Anterior cingulate cortex (tissue), 58 donors: ENCODE measurements at regions not wholly inside any gene's neighbourhood (a gene's known extent, or its start where the extent isn't known, plus 50 kb on each side); places are given as distances from the start of the nearest gene placed in this dataset.
"Not testable (repeated sequence)": the region's sequence is repeated elsewhere in the genome, so short reads cannot be mapped to it uniquely, and the experiment has no call there.

Source experiments
- DNase-seq, 58 donors: peaks; one replicate each; lab custom pipeline; 2025; lab: John Stamatoyannopoulos, UW

DNA sequence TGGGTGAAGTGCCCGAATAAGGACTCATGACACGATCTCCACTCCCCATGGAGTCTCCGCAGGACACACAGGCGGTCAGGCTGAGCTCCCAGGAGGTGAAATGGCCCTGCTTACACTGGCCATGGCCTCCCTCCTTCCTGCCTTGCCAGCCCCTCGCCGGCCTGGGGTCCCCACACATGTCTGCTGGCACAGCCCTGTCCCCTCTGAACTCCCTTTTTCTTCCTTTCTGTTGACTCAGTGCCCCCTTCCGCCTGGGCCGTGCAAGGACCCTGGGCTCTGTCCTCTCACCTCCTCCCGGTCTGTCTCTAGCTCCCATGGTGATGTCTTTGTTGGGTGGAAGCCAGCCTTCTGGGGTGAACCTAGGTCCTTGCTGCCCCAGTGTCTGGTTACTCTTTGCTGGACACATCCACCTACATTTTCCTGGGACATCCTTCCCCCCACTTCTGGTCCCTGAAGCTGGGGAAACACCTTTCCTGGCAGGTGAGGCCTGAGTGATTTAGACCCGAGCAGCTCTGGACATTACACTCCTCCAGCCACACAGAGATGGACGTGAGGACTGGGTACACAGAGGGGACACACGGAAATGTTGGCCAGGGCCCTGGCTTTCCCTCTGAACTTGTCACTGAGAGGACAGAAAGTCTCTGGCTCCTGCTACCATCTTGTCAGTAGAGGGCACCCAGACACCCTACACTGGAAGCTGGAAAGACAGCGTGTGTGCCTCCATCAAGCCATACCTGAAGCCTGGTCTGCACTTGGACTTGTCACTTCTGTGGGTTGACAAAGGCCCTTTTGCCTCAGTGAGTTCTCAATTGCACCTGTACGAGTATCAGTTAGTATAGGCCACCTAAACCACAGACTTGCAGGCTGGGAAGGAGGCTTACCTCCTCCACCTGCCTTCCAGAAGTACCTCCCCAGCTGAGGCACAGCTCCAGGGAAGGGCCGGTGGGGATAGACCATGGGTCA is 864.3 kb downstream of the TBC1D22A start:
- peak in 2 of 58 donors; percentile 10 to 11 for DNase-seq

DNA sequence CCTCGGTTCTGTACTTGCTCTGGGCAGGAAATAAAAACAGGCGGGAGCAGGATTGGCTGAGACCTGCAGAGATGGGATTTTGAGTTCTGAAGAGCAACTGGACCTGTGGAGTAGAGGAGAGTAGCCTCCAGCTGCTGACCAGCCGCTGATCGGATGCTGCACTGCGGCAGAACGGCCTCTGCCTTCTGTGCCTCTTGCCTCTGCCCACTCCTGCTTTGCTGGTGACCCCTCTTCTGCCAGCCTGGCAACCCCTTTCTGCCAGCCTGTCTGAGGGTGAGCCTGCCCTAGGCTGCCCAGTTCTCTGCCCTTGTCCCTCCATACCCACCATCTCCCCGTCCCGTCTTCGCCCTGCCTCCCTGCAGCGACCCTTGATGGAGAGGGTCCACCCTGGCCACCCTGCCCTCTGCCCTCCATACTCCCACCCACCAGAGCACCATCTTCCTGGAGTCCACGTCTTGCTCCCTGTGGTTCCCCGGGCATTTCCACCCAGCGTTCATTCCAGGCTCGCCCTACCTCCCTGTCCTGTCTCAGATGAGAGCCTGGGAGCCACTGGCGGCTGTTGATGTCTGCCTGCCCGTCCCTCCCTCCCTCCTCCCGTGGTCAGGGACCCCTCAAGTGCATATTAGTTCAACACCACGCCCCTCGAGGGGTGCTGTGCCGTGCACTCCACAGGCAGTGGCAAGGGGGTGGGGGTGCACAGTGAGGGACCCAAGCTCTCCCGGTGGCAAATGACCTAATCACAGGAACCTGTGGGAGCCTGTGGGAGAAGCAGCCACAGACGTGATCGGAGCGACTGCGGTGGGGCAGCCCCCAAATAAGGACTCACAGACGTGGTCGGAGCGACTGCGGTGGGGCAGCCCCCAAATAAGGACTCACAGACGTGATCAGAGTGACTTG is 863.3 kb downstream of the TBC1D22A start:
- no peak for DNase-seq

DNA sequence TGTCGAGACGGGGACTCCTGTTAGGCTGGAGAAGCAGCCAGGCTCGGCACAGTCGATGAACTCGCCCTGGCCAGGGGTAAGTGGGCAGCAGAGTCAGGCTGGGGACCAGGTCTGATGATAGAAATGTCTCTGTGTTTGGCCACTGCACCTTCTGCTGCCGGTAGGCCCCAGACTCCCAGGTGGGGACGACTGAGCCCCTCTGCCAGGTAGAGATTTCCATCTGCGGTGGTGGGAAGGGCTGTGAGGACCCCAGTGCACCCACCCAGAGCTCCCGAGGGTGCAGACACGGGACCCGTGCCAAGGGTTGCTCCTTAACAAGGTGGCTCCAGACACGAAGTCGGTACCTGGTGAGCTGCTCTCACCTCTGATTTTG is 862.5 kb downstream of the TBC1D22A start:
- no peak for DNase-seq

DNA sequence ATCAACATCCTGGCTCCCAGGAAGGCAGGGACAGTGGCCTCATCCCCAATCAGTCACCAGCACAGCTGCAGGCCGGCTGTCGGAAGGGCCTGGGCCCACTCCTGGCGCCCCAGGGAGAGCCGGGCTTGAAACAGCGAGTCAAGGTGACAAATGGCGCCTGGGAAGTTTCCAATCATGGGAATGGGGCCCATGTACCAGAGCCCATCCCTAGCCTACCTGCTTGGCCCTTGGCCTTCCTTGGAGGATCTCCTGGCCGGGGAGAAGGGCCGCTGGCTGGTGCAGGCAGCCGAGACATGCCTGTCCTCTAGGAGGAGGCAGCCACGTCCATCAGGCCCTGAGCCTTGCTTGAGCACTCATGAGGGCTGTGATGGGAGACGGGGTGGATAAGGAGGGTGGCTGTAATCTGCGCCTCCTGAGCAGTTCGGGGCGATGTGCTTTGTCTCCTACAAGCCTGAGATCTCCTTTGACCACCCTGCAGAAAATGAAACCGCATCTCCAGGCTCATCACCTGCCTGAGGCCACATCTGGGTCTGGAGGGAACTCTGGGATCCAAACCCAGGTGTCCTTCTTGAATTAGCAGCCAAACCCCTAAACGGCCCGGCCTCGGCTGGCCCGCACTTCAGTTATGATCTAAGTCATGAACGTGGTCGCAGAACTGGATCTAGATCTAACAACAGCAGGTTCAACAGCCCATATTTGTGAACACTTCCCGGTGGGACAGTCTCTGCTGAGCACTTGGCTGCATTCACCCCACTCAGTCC is 862.0 kb downstream of the TBC1D22A start:
- DNase-seq: no peak

DNA sequence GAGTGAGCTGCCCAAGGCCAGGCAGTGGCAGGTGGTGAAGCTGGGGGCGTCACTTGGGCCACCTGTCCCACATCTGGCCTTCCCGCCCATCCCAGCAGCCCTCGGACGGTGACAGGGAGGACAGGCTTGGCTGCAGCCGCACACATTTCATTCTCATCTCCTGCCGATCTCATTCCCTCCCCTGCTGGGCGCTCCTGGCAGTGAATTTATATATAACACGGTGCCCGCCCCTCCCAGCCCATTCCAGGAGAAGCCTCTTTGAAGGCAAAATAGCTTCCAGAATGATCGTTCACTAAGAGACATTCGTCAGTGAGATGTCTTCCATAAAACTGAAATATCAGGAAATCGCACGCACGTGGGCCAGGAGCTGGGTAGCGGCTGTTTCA is 861.3 kb downstream of the TBC1D22A start:
- no peak for DNase-seq

DNA sequence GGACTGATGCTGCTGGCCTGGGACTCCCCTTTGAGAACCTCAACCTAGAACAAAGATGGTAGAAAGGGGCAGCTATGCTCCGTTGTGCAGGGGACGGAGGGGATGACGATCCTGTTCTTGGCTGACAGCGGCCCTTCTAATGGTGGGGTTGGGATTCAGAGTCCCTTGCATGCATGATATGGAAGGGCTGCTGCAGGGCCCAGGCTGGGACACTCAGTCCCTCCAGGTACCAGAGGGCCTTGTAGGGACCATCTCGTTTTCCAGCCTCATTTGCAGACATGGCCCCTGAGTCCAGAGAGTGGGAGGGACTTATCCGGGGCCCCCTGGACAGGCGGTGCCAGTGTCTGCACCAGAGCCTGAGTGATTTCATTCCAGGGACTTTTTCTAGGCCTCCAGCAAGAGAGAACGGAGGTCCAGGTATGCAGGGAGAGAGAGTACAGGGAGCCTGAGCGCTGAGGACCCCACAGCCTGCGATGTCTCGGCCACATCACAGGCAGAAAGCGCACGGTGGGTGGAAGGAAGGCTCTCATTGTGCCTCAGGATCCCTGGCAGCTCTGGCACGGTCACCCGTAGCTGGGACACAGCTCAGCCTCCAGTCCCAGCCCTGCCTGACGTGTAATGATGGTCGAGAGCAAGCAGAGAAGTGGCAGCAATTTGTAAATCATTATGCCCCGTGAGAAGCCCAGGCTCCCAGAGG is 860.8 kb downstream of the TBC1D22A start:
- no peak for DNase-seq

DNA sequence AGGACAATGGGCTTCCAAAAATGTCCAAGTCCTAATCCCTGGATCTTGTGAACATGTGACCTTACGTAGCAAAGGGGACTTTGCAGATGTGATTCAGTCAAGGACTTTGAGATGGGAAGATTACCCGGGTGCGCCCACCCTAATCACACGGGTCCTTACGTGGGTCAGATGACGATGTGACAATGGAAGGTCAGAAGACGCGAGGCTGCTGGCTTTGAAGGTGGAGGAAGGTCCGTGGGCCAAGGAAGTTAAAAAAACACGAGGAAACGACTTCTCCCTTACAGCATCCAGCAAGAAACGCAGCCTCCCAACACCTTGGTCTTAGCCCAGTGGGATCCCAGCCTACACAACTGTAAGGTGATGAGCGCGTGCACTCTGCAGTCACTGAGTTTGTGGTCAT is 860.1 kb downstream of the TBC1D22A start:
- DNase-seq: no peak

DNA sequence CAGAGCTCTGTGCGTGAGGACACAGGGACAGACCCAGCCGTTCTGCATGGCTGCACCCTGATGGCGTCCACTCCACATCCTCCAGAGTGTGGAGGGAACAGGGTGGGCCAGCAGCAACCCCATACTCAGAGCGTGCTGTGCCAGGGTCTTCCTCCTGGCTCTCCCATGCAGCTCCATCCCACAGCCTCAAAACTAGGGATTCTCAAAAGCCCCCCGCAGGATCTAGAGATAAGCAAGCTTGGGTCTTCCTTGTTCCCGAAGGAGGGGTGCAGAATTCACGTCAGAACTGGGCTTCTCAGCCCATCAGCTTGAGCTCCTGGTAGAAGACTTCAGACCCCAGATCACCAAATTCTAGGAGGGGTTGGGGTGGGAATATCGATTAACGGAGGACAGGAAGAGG is 858.8 kb downstream of the TBC1D22A start:
- no peak for DNase-seq

DNA sequence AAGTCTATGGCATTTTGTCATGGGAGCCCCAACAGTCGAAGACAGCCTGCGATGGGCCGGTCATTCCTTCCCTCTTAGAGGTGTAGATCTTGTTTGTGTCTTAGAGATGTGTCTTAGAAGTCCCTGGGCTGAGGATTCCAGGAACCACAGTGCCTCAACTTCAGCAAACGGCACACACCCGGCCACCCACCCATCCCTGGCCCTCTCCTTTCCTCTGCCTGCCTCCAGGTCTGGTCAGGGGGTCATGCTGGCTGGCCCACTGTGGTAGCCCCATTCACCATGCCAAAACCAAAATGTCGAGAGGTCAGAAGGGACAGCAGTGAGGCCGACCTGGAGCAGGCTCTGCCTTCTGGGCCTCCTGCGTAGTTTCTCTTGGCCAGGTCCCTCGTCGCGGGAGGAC is 857.9 kb downstream of the TBC1D22A start:
- DNase-seq: no peak

DNA sequence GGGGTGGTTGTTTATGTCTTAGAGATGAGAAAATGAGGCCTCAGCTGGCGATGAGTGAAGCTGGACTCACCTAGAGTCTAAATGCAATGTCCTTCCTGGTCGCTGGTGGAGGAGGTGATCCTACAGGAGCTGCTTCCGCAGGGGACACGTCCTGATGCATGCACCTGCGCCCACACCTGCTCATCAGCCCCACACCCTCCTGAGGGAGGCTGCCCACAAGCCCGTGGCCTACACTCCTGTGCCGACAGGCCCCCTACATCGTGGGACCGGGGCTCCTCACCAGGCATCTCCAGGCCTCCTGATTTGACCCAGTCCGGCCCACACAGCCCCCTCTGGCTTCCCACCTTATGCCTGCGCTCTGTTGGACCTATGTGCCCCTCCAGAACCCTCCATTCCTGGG is 857.2 kb downstream of the TBC1D22A start:
- DNase-seq: no peak

DNA sequence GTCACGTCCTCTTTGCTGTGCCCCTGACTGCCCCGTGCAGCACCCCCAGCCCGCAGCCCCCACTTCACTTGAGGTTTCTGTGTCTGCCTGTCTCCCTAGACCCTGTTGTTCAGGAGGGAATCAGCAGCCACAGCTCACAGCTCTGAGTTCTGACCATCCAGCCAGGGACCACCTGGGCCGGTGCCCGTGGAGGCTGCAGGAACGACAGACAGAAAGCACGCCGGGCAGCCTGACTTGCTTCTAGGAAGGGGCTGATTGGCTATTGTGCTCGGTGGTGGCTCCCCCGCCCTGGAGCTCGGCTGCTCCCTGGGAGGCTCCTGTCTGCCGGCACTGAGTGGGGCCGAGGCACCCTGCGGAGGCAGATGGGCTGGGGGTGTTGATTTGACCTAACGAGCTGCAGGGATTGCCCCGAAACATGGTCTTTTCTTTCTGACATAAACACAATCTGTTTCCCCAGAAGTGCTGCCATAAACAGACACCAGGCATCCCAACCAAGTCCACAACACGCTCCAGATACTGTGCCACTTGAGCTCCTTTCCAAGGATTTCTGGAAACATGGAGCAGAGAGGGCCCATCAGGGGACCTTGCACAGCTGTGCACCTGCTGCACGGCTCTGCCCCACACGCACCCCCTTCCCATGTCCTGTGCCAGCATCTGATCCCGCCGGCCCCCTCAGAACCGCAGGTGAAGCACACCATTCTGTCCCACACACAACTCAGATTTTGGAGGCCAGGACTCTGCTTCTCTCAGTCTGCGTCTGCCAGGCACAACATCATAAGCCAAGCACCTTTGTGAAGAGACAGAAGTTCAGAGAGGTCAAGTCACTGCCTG is 855.9 kb downstream of the TBC1D22A start:
- DNase-seq: no peak

DNA sequence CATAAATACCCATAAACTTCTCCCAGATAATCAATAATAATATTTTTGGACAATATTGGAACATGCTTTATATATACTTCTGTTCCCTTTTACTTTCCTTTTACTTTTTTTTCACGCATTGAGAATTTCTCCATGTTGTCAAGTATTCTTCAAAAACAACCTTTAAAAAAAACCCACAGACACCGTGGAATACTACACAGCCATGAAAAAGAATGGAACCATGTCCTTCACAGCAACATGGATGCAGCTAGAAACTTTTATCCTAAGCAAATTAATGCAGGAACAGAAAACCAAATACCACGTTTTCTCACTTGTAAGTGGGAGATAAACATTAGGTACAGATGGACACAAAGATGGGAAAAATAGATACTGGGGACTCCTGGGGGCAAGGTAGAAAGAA is 854.7 kb downstream of the TBC1D22A start:
- no peak for DNase-seq

DNA sequence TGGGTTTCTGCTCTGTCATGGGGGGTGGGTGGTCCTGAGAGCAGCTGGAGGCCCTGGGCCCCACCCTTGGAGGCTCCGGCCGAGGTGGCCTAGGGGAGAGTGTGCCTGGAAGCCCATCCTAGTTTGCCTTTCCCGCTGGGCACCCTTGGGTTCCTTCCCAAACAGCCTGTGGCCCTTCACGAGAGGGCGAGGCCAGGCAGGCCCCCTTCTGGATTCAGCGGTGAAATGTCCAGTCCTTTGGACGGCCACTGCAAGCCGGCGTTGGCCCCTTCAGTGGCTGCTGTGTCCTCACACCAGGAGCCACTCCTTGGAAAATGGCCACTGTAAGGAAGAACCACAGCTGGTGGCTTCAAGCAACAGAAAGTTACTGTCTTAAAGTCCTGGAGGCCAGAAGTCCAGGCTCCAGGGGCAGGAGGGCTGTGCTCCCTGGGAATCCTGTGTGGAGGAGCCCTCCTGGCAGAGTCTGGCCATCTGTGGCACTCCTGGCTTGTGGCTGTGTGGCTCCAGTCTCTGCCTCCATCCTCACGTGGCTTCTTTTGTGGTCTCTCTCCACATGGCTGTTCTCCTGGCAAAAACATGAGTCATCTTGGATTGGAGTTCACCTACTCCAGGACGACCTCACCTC is 854.1 kb downstream of the TBC1D22A start:
- DNase-seq: no peak

DNA sequence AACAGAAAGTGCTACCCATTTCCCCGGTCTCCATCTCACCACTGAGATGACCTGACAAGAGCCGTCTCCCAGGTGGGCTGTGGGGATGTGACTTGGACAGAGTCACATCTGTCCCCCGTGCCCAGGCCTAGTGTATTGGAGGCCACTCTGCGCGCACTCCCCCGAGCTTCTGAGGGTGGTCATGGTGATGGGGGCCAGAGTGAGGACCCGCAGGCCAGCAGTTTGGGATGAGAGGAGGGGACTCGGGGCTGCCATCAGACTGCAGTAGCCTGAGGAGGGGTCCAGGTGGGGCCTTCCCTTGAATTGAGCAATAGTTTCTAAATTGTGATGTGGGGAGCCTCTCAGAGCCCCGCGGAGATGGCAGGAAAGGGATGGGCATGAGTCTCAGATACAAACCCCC is 852.6 kb downstream of the TBC1D22A start:
- no peak for DNase-seq

DNA sequence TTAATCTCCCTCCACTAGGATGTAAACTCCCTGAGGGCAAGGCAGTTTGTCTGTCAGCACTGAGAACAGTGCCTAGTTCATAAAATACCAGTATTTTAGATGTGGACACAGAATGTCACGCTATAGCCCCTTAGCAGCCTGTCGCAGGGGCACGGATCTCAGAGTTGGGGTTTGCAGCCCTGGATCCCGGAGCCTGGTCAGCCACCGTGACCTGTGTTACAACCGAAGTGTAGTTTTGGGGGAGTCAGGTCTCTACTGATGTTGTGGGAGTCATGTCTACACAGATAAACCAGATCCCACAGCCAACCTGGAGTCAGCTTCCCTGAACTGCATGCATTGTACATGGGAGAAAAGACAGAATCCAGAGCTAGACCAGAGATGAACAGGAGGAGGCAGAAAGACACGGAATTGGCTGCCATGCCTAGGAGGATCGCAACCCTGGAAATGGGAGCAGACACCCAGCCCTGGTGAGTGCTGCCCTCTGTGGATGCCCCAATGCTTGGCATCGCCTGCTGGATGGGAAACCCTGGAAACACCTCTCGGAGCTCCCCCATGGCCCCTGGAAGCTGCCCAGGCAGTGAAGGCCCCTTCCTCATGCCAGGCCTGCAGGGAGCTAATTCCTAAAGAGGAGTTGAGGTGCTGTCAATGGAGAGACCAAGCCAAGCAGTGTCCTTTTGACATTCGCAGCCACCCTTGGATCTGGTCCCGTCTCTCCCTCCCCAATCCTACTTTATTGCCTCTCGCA is 851.3 kb downstream of the TBC1D22A start:
- no peak for DNase-seq

DNA sequence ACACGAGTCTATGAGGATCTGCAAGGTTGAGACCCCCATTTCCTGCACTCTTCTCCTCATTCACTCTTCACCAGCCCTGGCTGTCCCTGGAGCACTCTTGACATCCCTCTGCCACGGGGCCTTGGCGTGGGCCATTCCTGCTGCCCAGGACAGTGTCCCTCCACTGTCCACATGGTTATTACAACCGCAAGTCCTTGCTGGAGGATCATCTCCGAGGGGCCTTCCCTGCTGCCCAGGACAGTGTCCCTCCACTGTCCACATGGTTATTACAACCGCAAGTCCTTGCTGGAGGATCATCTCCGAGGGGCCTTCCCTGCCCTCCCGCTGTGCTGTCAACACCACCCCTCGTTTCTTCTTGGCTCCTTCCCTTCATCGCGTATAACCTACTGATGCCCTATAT is 850.7 kb downstream of the TBC1D22A start:
- DNase-seq: not testable (repeated sequence)

DNA sequence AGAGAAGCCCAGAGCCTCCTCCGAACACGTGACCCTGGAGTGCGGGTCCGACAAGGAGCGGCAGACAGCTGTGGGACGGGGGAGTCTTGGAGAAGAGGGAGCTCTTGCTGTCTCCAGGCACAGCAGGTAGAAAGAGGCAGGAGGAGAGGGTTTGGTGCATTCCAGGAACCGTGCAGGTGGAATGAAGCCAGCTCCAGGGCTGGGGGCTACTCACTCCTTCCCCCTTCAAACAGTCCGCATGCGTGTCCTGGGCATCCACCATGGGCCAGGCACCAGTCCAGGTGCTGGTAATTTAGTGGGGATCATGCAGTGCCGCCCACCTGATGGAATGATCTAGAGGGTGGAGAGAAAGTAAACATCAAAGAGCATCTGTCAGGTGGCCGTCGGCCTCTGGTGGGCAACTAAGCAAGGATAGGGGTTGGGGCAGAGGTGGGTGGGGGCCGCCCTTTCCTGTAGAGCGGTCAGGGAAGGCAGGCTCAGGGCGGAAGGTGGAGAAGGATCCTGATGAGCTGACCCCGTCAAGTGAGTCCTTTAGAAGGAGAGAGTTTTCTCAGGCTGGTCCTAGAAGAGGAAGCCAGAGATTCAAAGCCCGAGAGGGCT is 850.0 kb downstream of the TBC1D22A start:
- DNase-seq: no peak

DNA sequence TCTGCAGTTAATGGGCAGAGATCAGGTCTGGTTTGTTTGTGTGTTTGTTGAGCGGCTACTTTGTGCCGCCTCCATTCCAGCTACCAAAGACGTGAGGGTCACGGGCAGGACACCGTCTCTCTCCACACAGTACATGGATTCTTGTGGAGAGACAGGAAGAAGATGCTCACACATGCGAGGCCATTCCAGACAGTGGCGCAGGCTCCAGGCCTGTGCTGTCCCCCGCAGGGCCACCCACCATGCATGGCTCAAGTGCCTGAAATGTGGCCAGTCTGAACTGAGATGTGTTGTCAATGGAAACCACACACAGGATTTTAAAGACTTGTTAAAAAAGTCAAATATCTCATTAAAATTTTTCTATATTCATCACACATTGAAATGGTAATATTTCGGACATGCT is 848.3 kb downstream of the TBC1D22A start:
- DNase-seq: no peak
